Naive thymus-derived CD4-positive, alpha-beta T cell (primary cell): ENCODE measurements at regions not wholly inside any gene's neighbourhood (a gene's known extent, or its start where the extent isn't known, plus 50 kb on each side); places are given as distances from the start of the nearest gene placed in this dataset.

Experiments used
- ATAC-seq: fragments of 150-1000 bp; cut with Tn5 transposase; 2 replicates; pipeline ENCODE4 v1.10.0; 2021; ENCODE audit warnings: mild to moderate bottlenecking, moderate library complexity
- CTCF ChIA-PET: fragments of 350-600 bp; sonication (Branson Sonifier 250); formaldehyde crosslinking; loops from one replicate; lab custom pipeline; 2021; ENCODE audit warnings: antibody characterized with exemption; lab: Charles Lee
- POLR2A ChIA-PET: fragments of 350-600 bp; sonication (Branson Sonifier 250); formaldehyde crosslinking; loops from one replicate; lab custom pipeline; 2021; ENCODE audit warnings: antibody characterized with exemption, inconsistent platforms; lab: Charles Lee
- DNase-seq, 9 donors: peaks; one replicate each; pipeline versions ENCODE4 v3.0.0 to v3.0.0-alpha.2; 2020 to 2022; ENCODE audit warnings: mixed read lengths in 1 of 9
- H3K27ac ChIP-seq: one replicate; pipeline ENCODE4 v1.7.0; 2013; ENCODE audit warnings: mild to moderate bottlenecking, low read depth, low read length, moderate library complexity
- H3K27me3 ChIP-seq, 2 donors: one replicate each; pipeline ENCODE4 v1.7.0; 2013; ENCODE audit warnings: low read length in 2 of 2, mild to moderate bottlenecking in 2 of 2, moderate library complexity in 2 of 2; ENCODE audit not compliant: control insufficient read depth in 2 of 2, insufficient read depth in 2 of 2
- H3K36me3 ChIP-seq, 3 experiments: 1 replicate in 2 of 3; 2 replicates in 1 of 3; pipeline ENCODE4 v1.7.0; 2013; ENCODE audit warnings: low read length in 3 of 3, mild to moderate bottlenecking in 3 of 3, moderate library complexity in 1 of 3; ENCODE audit not compliant: insufficient read depth in 3 of 3, control insufficient read depth in 2 of 3
- H3K4me1 ChIP-seq, 2 donors: one replicate each; pipeline ENCODE4 v1.7.0; 2013; ENCODE audit warnings: low read length in 2 of 2, mild to moderate bottlenecking in 2 of 2, moderate library complexity in 1 of 2; ENCODE audit not compliant: control insufficient read depth in 2 of 2, insufficient read depth in 2 of 2
- H3K4me3 ChIP-seq: 2 replicates; pipeline ENCODE4 v1.7.0; 2013; ENCODE audit warnings: mild to moderate bottlenecking, low read length
- H3K9me3 ChIP-seq, 3 experiments: 1 replicate in 2 of 3; 2 replicates in 1 of 3; pipeline ENCODE4 v1.7.0; 2013; ENCODE audit warnings: low read length in 3 of 3; ENCODE audit not compliant: control insufficient read depth in 2 of 3
- H3K27ac Mint-ChIP-seq, 9 donors: one replicate each; pipeline ENCODE4 v1.8.0; 2020 to 2022; ENCODE audit warnings: mixed read lengths in 9 of 9, mild to moderate bottlenecking in 8 of 9, moderate library complexity in 5 of 9, inconsistent platforms in 2 of 9
- H3K27me3 Mint-ChIP-seq, 5 donors: one replicate each; pipeline ENCODE4 v1.8.0; 2021 to 2022; ENCODE audit warnings: mixed read lengths in 5 of 5, mild to moderate bottlenecking in 1 of 5
- H3K36me3 Mint-ChIP-seq, 5 donors: one replicate each; pipeline ENCODE4 v1.8.0; 2020 to 2022; ENCODE audit warnings: mixed read lengths in 5 of 5, mild to moderate bottlenecking in 3 of 5, inconsistent platforms in 1 of 5
- H3K4me1 Mint-ChIP-seq, 7 donors: one replicate each; pipeline ENCODE4 v1.8.0; 2020 to 2022; ENCODE audit warnings: mixed read lengths in 7 of 7, mild to moderate bottlenecking in 3 of 7, inconsistent platforms in 1 of 7
- H3K4me3 Mint-ChIP-seq, 10 donors: one replicate each; pipeline ENCODE4 v1.8.0; 2020 to 2022; ENCODE audit warnings: mild to moderate bottlenecking in 10 of 10, mixed read lengths in 10 of 10, moderate library complexity in 6 of 10, inconsistent platforms in 2 of 10
- H3K9me3 Mint-ChIP-seq, 11 donors: one replicate each; pipeline ENCODE4 v1.8.0; 2020 to 2022; ENCODE audit warnings: mixed read lengths in 11 of 11, mild to moderate bottlenecking in 4 of 11, inconsistent platforms in 1 of 11, moderate library complexity in 1 of 11
- intact Hi-C, 2 donors: fragments of 100-400 bp; cut with micrococcal nuclease; formaldehyde crosslinking; loops; one replicate each; pipeline ENCODE4 v1.15.1; 2023

GRCh38 chr2:51472783-51473182 lies 440.9 kb upstream of the NRXN1 start:
- ChIA-PET POLR2A (no interaction called here), CTCF (no interaction called here)
- Histone ChIP-seq H3K4me1 (no peaks in the 10 kb centered on the region), H3K27me3 (no peaks in the 10 kb centered on the region), H3K36me3 (no peaks in the 10 kb centered on the region), H3K4me3 (no peak overlapping the region), H3K9me3 (no peaks in the 10 kb centered on the region), H3K27ac (no peak overlapping the region)
- Mint-ChIP-seq H3K36me3 (no peaks in the 10 kb centered on the region), H3K9me3 (peaks cover 0 to 16% (median 4%) of the 10 kb centered on the region in 11 donors), H3K27me3 (no peaks in the 10 kb centered on the region), H3K27ac (no peak overlapping the region), H3K4me1 (no peaks in the 10 kb centered on the region), H3K4me3 (no peak overlapping the region)
- ATAC-seq: no peak
- DNase-seq: no peak
- intact Hi-C loops: no loop called here

DNA sequence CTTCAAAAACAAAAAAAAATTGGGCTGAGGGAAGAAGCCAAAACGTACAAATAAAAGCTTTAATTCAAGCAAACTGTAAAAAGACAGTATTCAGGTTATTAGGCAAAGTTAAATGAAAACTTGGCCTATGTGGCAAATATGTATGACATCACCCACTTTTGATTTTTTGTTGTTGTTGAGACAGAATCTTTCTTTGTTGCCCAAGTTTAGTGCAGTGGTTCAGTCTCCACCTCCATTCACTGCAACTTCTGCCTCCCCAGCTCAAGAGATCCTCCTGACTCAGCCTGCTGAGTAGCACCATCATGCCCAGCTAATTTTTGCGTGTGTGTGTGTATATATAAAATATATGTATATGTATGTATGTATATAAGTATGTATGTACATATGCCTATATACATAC lies 440.4 kb upstream of the NRXN1 start:
- no peak overlapping the region for H3K4me3 ChIP-seq
- H3K9me3 ChIP-seq: no peaks in the 10 kb centered on the region
- H3K27me3 Mint-ChIP-seq: no peaks in the 10 kb centered on the region
- H3K27ac ChIP-seq: no peak overlapping the region
- no peak overlapping the region for H3K4me3 Mint-ChIP-seq
- H3K27ac Mint-ChIP-seq: no peak overlapping the region
- intact Hi-C loops: no loop called here
- peaks cover 0 to 16% (median 4%) of the 10 kb centered on the region in 11 donors for H3K9me3 Mint-ChIP-seq
- no peaks in the 10 kb centered on the region for H3K27me3 ChIP-seq
- no peaks in the 10 kb centered on the region for H3K36me3 ChIP-seq
- H3K4me1 ChIP-seq: no peaks in the 10 kb centered on the region
- no peak for ATAC-seq
- H3K36me3 Mint-ChIP-seq: no peaks in the 10 kb centered on the region
- ChIA-PET POLR2A (no interaction called here), CTCF (no interaction called here)
- no peaks in the 10 kb centered on the region for H3K4me1 Mint-ChIP-seq
- no peak for DNase-seq

DNA sequence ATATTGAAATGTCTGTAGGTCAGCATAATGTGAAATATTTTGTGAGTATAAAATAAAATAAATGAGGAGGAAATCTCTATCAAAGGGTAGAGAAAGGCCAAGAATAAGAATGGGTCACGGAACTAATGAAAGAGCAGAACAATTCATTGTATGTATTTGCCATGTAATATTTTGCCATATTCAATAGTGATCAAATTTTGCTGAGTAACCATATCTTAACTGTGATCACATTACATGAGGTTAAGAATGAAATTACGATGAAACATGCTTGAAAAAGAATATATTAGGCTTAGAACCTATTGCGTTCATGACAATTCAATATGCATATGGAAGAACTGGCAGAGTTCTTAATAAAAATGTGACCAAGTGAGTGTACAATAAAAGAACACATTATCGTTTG lies 437.2 kb upstream of the NRXN1 start:
- H3K4me3 Mint-ChIP-seq: no peak overlapping the region
- Histone ChIP-seq H3K4me3 (no peak overlapping the region), H3K9me3 (no peaks in the 10 kb centered on the region), H3K27ac (no peak overlapping the region), H3K27me3 (no peaks in the 10 kb centered on the region), H3K36me3 (no peaks in the 10 kb centered on the region), H3K4me1 (no peaks in the 10 kb centered on the region)
- intact Hi-C loops: no loop called here
- no peaks in the 10 kb centered on the region for H3K27me3 Mint-ChIP-seq
- H3K36me3 Mint-ChIP-seq: no peaks in the 10 kb centered on the region
- no peak for ATAC-seq
- ChIA-PET POLR2A (no interaction called here), CTCF (no interaction called here)
- no peak for DNase-seq
- H3K9me3 Mint-ChIP-seq: peaks cover 0 to 16% (median 2%) of the 10 kb centered on the region in 11 donors
- H3K4me1 Mint-ChIP-seq: no peaks in the 10 kb centered on the region
- no peak overlapping the region for H3K27ac Mint-ChIP-seq

DNA sequence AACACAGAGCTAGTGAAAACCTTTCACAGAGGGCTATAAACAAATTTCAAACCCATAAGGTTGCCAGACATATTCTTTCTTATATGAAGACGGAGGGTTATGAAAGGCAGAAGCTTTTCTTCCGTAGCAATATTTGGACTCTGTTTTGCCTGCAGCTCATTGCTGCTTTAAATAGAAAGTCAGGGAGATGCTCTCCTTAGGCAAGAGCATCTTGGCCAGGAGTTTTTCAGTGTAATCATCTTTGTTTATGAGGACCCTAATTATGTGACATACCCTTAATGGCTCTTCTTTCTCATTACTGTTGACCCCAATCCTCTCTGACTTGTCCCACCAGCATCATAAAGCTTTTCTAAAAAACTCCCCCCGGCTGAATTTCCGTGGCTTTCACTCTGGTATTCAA lies 433.4 kb upstream of the NRXN1 start:
- Mint-ChIP-seq H3K27me3 (no peaks in the 10 kb centered on the region), H3K4me3 (no peak overlapping the region), H3K4me1 (no peaks in the 10 kb centered on the region), H3K27ac (no peak overlapping the region), H3K9me3 (peaks cover under 1 to 11% (median 4%) of the 10 kb centered on the region in 11 donors), H3K36me3 (no peaks in the 10 kb centered on the region)
- ChIA-PET CTCF (interaction anchor here (0.6 kb wide), 1 partner anchor 10 kb away, joined by 3 read pairs; no protein-coding TSS in a partner anchor), POLR2A (no interaction called here)
- ATAC-seq (no peak), DNase-seq (no peak)
- no peaks in the 10 kb centered on the region for H3K9me3 ChIP-seq
- no peak overlapping the region for H3K4me3 ChIP-seq
- intact Hi-C loops: no loop called here
- no peaks in the 10 kb centered on the region for H3K4me1 ChIP-seq
- no peaks in the 10 kb centered on the region for H3K36me3 ChIP-seq
- H3K27ac ChIP-seq: no peak overlapping the region
- H3K27me3 ChIP-seq: no peaks in the 10 kb centered on the region

- H3K36me3 ChIP-seq: no peaks in the 10 kb centered on the region
- Mint-ChIP-seq H3K4me3 (no peak overlapping the region), H3K27ac (no peak overlapping the region), H3K27me3 (no peaks in the 10 kb centered on the region), H3K4me1 (no peaks in the 10 kb centered on the region), H3K9me3 (peaks cover 0 to 31% (median 17%) of the 10 kb centered on the region in 11 donors), H3K36me3 (no peaks in the 10 kb centered on the region)
- H3K27ac ChIP-seq: no peak overlapping the region
- intact Hi-C loops: no loop called here
- DNase-seq (no peak), ATAC-seq (no peak)
- H3K9me3 ChIP-seq: no peaks in the 10 kb centered on the region
- no peak overlapping the region for H3K4me3 ChIP-seq
- ChIA-PET CTCF (no interaction called here), POLR2A (no interaction called here)
- no peaks in the 10 kb centered on the region for H3K4me1 ChIP-seq
- no peaks in the 10 kb centered on the region for H3K27me3 ChIP-seq
Measured at GRCh38 chr2:51454177-51454576, 422.2 kb upstream of the NRXN1 start.

GRCh38 chr2:51448911-51449310 lies 417.0 kb upstream of the NRXN1 start:
- Histone ChIP-seq H3K27me3 (no peaks in the 10 kb centered on the region), H3K9me3 (no peaks in the 10 kb centered on the region), H3K4me3 (no peak overlapping the region), H3K27ac (no peak overlapping the region), H3K4me1 (no peaks in the 10 kb centered on the region), H3K36me3 (no peaks in the 10 kb centered on the region)
- CTCF ChIA-PET: interaction anchor here (0.7 kb wide), 1 partner anchor 29 kb away, joined by 3 read pairs; no protein-coding TSS in a partner anchor
- H3K27me3 Mint-ChIP-seq: no peaks in the 10 kb centered on the region
- H3K4me3 Mint-ChIP-seq: no peak overlapping the region
- DNase-seq (no peak), ATAC-seq (no peak)
- no peaks in the 10 kb centered on the region for H3K4me1 Mint-ChIP-seq
- no peak overlapping the region for H3K27ac Mint-ChIP-seq
- POLR2A ChIA-PET: no interaction called here
- intact Hi-C loops: no loop called here
- peaks cover 2 to 46% (median 13%) of the 10 kb centered on the region in 11 donors for H3K9me3 Mint-ChIP-seq
- H3K36me3 Mint-ChIP-seq: no peaks in the 10 kb centered on the region

GRCh38 chr2:51441786-51442185 lies 409.9 kb upstream of the NRXN1 start:
- no peaks in the 10 kb centered on the region for H3K4me1 ChIP-seq
- Mint-ChIP-seq H3K4me1 (no peaks in the 10 kb centered on the region), H3K36me3 (no peaks in the 10 kb centered on the region), H3K27me3 (no peaks in the 10 kb centered on the region), H3K9me3 (peaks cover 0 to 20% (median 5%) of the 10 kb centered on the region in 11 donors), H3K27ac (no peak overlapping the region), H3K4me3 (no peak overlapping the region)
- H3K27me3 ChIP-seq: no peaks in the 10 kb centered on the region
- no peak overlapping the region for H3K27ac ChIP-seq
- H3K9me3 ChIP-seq: peaks cover 0 to 3% (median 0%) of the 10 kb centered on the region in 3 experiments
- ATAC-seq (no peak), DNase-seq (no peak)
- ChIA-PET POLR2A (no interaction called here), CTCF (no interaction called here)
- H3K36me3 ChIP-seq: no peaks in the 10 kb centered on the region
- no peak overlapping the region for H3K4me3 ChIP-seq
- intact Hi-C loops: no loop called here
